ENCODE measurements at regions not wholly inside any gene's neighbourhood (a gene's known extent, or its start where the extent isn't known, plus 50 kb on each side); places are given as distances from the start of the nearest gene placed in this dataset.
A peak's percentile ranks its signal among the peaks of the same experiment; 100 is the strongest.

DNA sequence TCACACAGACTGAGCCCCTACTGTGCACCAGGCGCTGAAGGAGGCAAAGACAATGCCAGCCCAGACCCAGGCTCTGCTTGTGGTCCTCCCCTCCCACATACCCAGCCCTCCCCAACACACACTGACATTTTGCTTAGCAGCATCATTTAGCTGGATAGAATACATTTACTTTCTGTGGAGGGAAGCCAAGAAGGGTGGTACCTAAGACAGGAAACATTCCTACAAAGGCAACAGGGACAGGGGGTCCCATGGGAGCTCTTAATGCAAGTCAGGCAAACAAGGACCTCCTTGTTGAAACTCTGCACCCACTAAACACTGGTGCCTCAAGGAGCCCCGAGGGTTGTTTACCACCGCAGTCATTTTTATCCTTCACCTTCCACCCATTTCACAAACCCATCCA lies 77.0 kb upstream of the ZNF507 start:
- POLR2A ChIA-PET, result no interaction called here
- CTCF ChIA-PET, result interaction anchor here (0.7 kb wide), 1 partner anchor 1285 kb away, joined by 3 read pairs; no protein-coding TSS in a partner anchor
- no peak for DNase-seq (ENCODE audit: low read depth)
- no peaks in the 10 kb centered on the region for H3K36me3 ChIP-seq (ENCODE audit: control insufficient read depth, insufficient read depth, low read length)
- no peaks in the 10 kb centered on the region for H3K27me3 ChIP-seq (ENCODE audit: control insufficient read depth, insufficient read depth, low read length)
- H3K4me3 ChIP-seq (ENCODE audit: low read depth, low read length), result no peak overlapping the region
- TF ChIP-seq, protein P1, sequence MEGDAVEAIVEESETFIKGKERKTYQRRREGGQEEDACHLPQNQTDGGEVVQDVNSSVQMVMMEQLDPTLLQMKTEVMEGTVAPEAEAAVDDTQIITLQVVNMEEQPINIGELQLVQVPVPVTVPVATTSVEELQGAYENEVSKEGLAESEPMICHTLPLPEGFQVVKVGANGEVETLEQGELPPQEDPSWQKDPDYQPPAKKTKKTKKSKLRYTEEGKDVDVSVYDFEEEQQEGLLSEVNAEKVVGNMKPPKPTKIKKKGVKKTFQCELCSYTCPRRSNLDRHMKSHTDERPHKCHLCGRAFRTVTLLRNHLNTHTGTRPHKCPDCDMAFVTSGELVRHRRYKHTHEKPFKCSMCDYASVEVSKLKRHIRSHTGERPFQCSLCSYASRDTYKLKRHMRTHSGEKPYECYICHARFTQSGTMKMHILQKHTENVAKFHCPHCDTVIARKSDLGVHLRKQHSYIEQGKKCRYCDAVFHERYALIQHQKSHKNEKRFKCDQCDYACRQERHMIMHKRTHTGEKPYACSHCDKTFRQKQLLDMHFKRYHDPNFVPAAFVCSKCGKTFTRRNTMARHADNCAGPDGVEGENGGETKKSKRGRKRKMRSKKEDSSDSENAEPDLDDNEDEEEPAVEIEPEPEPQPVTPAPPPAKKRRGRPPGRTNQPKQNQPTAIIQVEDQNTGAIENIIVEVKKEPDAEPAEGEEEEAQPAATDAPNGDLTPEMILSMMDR (IDR thresholded peaks at IDR 0.05; ENCODE audit: insufficient read depth, low read depth, low read length), result no peak

DNA sequence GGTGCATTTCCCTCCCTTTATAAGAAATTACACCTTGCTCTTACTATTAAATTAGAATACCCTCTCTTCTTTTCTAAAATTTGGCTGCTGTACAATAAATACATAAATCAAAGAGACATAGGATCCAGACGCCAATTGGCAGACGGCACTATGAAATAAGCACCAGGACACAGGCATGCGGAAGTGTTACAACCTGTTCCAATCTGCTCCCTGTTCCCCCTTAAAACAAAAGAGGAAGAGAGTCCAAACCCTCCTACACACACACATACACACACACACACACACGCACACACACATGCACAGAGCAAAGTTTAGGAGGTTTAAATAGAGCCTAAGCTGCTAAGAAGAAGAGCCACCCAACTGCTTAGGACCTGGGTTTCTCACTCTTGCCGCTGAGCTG lies 75.6 kb upstream of the ZNF507 start:
- DNase-seq (ENCODE audit: low read depth), result no peak
- Histone ChIP-seq H3K36me3 (ENCODE audit: control insufficient read depth, insufficient read depth, low read length) (no peaks in the 10 kb centered on the region), H3K27me3 (ENCODE audit: control insufficient read depth, insufficient read depth, low read length) (no peaks in the 10 kb centered on the region), H3K4me3 (ENCODE audit: low read depth, low read length) (no peak overlapping the region)
- TF ChIP-seq, protein P1 (IDR thresholded peaks at IDR 0.05; ENCODE audit: insufficient read depth, low read depth, low read length), result no peak
- CTCF ChIA-PET, result no interaction called here
- POLR2A ChIA-PET, result no interaction called here

DNA sequence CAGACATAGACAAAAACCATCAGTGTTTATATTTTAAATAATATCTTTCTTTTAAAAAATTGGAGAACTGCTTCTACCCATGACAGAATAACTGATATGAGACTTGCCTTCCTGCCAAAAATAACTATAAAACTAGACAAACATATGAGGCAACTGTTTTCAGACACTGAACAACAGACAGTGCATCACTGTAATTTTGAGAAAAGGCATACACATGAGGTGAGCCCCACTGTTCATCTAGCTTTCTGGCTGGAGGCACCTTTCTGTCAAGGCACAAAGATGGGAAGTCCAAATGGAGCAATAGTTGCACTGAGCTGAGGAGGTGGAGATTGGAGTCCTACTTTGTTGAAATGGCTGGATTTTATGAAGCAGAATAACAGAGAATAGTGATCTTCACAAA lies 71.9 kb upstream of the ZNF507 start:
- ChIA-PET POLR2A (no interaction called here), CTCF (interaction anchor here (0.8 to 2.0 kb wide), 2 partner anchors 14 to 1591 kb away, joined by 3 to 5 read pairs; no protein-coding TSS in a partner anchor)
- TF ChIP-seq, protein P1 (IDR thresholded peaks at IDR 0.05; ENCODE audit: insufficient read depth, low read depth, low read length), result no peak
- Histone ChIP-seq H3K4me3 (ENCODE audit: low read depth, low read length) (no peak overlapping the region), H3K36me3 (ENCODE audit: control insufficient read depth, insufficient read depth, low read length) (no peaks in the 10 kb centered on the region), H3K27me3 (ENCODE audit: control insufficient read depth, insufficient read depth, low read length) (no peaks in the 10 kb centered on the region)
- DNase-seq (ENCODE audit: low read depth), result no peak

DNA sequence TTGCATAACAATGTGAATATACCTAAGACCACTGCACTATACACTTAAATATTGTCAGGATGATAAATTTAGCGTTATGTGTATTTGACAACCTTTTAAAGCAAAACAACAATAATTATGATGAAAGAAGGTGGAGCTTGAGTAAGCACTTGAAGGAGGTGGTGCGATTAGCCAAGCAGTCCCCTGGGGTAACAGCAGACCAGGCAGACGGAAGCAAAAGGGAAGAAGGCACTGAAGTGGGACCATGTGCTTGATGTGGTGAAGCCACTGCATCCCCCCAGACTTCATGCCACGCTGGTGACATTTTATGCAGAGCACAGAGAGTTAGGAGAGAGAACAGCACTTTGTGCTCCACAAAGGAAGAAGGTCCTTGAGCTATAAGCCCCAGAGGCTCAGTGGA lies 58.3 kb upstream of the ZNF507 start:
- TF ChIP-seq, protein P1 (IDR thresholded peaks at IDR 0.05; ENCODE audit: insufficient read depth, low read depth, low read length), result no peak
- no peaks in the 10 kb centered on the region for H3K36me3 ChIP-seq (ENCODE audit: control insufficient read depth, insufficient read depth, low read length)
- ChIA-PET POLR2A (no interaction called here), CTCF (interaction anchor here (0.5 to 6.0 kb wide), 7 partner anchors 11 to 393 kb away, joined by 3 to 43 read pairs (median 3); no protein-coding TSS in a partner anchor)
- H3K4me3 ChIP-seq (ENCODE audit: low read depth, low read length), result no peak overlapping the region
- no peaks in the 10 kb centered on the region for H3K27me3 ChIP-seq (ENCODE audit: control insufficient read depth, insufficient read depth, low read length)
- DNase-seq (ENCODE audit: low read depth), result no peak

DNA sequence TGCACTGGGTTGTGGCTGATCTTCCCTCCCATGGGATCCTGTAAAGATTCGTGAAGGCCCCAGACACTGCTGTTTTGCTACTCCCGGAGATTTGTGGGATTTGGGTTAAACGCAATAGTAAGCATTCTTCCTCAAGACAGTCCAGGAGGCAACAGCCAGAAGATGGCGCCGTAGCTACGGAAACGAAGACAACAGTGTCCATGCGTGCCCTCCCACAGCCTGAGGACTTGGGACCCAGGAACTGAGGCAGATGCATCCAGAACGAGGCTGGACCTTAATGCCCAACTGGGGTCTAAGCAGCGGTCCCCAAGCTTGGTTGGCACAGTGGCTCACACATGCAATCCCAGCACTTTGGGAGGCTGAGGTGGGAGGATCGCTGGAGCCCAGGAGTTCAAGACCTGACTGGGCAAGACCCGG lies 57.6 kb upstream of the ZNF507 start:
- Histone ChIP-seq H3K4me3 (ENCODE audit: low read depth, low read length) (no peak overlapping the region), H3K27me3 (ENCODE audit: control insufficient read depth, insufficient read depth, low read length) (no peaks in the 10 kb centered on the region), H3K36me3 (ENCODE audit: control insufficient read depth, insufficient read depth, low read length) (no peaks in the 10 kb centered on the region)
- DNase-seq (ENCODE audit: low read depth), result peak; percentile 3
- ChIA-PET CTCF (interaction anchor here (0.6 to 6.0 kb wide), 7 partner anchors 15 to 393 kb away, joined by 3 to 43 read pairs (median 3); no protein-coding TSS in a partner anchor), POLR2A (no interaction called here)
- TF ChIP-seq, protein P1 (IDR thresholded peaks at IDR 0.05; ENCODE audit: insufficient read depth, low read depth, low read length), result peak; percentile 65

Data from BJ (cell line).